Activated CD8-positive, alpha-beta memory T cell treated with anti-CD3 and anti-CD28 coated beads, Interleukin-2, amount 10 ng/mL, durations not matched to agents 7 days and 5 days (primary cell): ENCODE measurements at regions not wholly inside any gene's neighbourhood (a gene's known extent, or its start where the extent isn't known, plus 50 kb on each side); places are given as distances from the start of the nearest gene placed in this dataset.

Source experiments
- ATAC-seq: fragments of 150-1000 bp; cut with Tn5 transposase; one replicate; pipeline ENCODE4 v1.10.0; 2021; ENCODE audit warnings: moderate library complexity
- CTCF ChIA-PET: fragments of 350-600 bp; sonication (Branson Sonifier 250); formaldehyde crosslinking; loops from one replicate; lab custom pipeline; 2021; ENCODE audit warnings: antibody characterized with exemption; lab: Charles Lee
- DNase-seq: peaks from one replicate; pipeline ENCODE4 v3.0.0-alpha.2; 2020
- H3K27ac Mint-ChIP-seq: one replicate; pipeline ENCODE4 v1.8.0; 2021; ENCODE audit warnings: mild to moderate bottlenecking, mixed read lengths
- H3K27me3 Mint-ChIP-seq: one replicate; pipeline ENCODE4 v1.8.0; 2021; ENCODE audit warnings: mixed read lengths
- H3K36me3 Mint-ChIP-seq: one replicate; pipeline ENCODE4 v1.8.0; 2021; ENCODE audit warnings: mild to moderate bottlenecking, mixed read lengths
- H3K4me1 Mint-ChIP-seq: one replicate; pipeline ENCODE4 v1.8.0; 2021; ENCODE audit warnings: mixed read lengths
- H3K4me3 Mint-ChIP-seq: one replicate; pipeline ENCODE4 v1.8.0; 2021; ENCODE audit warnings: mild to moderate bottlenecking, moderate library complexity, mixed read lengths
- H3K9me3 Mint-ChIP-seq: one replicate; pipeline ENCODE4 v1.8.0; 2022; ENCODE audit warnings: low read depth, mixed read lengths

GRCh38 chr20:39252035-39252434, 289.9 kb downstream of the DHX35 start:
- no peak for ATAC-seq
- CTCF ChIA-PET, result interaction anchor here (1.5 kb wide), 1 partner anchor 13 kb away, joined by 4 read pairs; no protein-coding TSS in a partner anchor

DNA sequence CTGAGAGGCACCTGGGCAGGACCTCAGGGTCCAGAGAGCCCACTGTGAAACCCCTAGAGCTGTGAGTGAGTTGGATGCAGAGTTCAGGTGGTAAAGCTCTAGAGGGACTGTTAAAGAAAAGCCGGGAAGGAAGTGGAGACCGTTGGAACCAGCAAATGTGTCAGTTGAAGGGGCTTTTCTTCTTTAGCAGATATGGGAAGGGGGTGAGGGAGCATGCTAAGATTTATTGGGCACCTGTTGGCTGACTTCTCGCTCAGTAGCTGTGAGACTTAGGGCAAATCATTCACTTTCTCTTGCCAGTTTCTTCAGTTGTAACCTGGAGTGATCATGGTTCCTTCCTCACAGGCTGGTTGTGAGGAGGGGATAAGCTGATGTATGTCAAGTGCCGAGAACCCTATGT, 287.7 kb downstream of the DHX35 start:
- Mint-ChIP-seq H3K9me3 (no peaks in the 10 kb centered on the region), H3K4me3 (no peak overlapping the region), H3K27me3 (peaks cover 4% of the 10 kb centered on the region), H3K27ac (no peak overlapping the region), H3K36me3 (no peaks in the 10 kb centered on the region), H3K4me1 (peaks cover 33% of the 10 kb centered on the region)
- no peak for DNase-seq
- CTCF ChIA-PET, result interaction anchor here (1.8 to 2.1 kb wide), 2 partner anchors 16 to 19 kb away, joined by 4 to 6 read pairs; no protein-coding TSS in a partner anchor
- no peak for ATAC-seq

More at GRCh38 chr20:39252035-39252434, 289.9 kb downstream of the DHX35 start:
- peaks cover 4% of the 10 kb centered on the region for H3K27me3 Mint-ChIP-seq
- peaks cover 14% of the 10 kb centered on the region for H3K4me1 Mint-ChIP-seq
- no peak for DNase-seq
- no peak overlapping the region for H3K27ac Mint-ChIP-seq
- no peaks in the 10 kb centered on the region for H3K36me3 Mint-ChIP-seq
- no peak overlapping the region for H3K4me3 Mint-ChIP-seq
- no peaks in the 10 kb centered on the region for H3K9me3 Mint-ChIP-seq

DNA sequence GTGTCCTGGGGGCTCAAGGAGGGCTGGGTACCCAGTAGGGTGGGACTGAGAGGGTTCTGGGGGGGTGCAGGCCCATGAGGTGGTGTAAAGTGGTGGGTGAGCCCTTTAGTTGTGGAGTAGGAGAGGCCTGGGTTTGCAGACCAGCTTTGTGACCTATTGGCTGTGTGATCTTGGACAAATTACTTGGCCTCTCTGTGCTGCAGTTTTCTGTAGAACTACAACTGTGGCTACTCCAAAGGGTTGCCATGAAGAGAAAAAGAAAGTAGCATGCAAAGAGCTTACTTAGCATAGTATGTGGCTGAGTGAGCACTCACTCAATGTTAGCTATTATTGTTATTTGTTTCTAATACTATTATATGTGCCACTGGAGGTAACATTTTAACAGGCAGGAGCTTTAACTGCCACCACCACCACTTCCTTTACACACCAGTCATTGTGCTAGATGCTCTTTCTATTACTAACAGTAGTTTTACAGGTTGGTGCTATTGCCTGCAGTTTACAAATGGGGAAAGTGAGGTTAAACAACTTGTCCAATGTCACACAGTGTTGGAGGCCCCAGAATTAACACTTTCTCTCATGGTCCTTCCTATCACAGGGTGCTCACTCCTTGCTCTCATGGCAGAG, 286.8 kb downstream of the DHX35 start:
- Mint-ChIP-seq H3K4me3 (no peak overlapping the region), H3K36me3 (no peaks in the 10 kb centered on the region), H3K4me1 (peaks cover 35% of the 10 kb centered on the region), H3K9me3 (no peaks in the 10 kb centered on the region), H3K27me3 (peaks cover 4% of the 10 kb centered on the region), H3K27ac (no peak overlapping the region)
- DNase-seq (no peak), ATAC-seq (no peak)
- CTCF ChIA-PET, result interaction anchor here (1.8 to 2.1 kb wide), 2 partner anchors 17 to 20 kb away, joined by 4 to 6 read pairs; no protein-coding TSS in a partner anchor

DNA sequence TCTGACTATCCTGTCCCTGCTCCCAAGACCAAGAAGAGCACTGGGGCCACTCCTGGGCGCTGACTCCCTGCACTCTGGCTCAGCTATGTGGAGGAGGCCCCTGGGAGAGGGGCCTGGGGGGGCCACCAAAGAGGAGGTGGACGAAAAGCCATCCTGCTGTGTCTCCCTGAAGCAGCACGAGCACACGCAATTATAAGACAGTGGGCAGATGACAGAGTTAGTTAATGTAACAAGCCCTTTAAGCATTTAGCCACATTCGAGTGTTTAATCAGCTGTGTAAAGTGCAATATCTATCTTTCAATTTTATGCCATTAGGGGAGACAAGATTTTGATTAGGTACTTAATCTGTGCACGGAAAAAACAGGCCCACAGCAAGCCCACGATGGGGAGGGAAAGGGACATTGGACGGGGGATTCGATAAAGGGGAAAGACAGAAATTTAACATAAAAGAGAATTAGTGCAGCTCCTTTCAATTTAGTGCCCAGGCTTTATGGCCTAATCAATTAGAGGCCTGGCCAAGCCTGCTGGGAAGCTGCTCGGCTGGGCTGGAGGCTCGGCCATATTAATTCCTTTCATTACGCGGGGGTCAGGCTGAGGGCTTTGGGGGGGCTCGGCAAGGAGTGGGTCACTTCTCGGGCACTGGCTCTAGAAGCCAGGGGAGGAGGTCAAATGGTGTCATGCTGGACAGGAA, 286.2 kb downstream of the DHX35 start:
- CTCF ChIA-PET, result interaction anchor here (2.1 kb wide), 1 partner anchor 18 kb away, joined by 6 read pairs; no protein-coding TSS in a partner anchor
- no peak for ATAC-seq
- no peak overlapping the region for H3K27ac Mint-ChIP-seq

DNA sequence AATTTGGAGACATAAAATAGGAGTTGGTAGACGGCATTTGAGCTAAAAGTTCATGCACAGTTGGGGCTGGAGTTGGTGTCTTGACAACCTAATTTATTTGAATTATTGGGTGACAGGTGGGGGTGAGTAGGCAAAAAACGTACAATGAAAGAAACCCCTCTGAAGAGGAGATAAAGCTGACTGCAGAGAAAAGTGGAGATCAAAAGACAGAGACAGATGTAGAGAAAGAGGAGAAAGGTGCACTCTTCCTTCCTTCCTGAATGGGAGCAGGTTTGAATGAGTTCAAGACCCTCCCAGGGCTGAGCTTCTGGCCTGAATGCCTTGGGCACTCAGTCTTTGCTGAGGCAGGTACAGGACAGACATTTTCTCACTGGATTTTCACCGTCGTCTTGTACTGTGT, 284.3 kb downstream of the DHX35 start:
- Mint-ChIP-seq H3K27me3 (peaks cover 4% of the 10 kb centered on the region), H3K4me1 (peaks cover 35% of the 10 kb centered on the region), H3K36me3 (no peaks in the 10 kb centered on the region), H3K27ac (no peak overlapping the region), H3K9me3 (no peaks in the 10 kb centered on the region), H3K4me3 (no peak overlapping the region)
- ATAC-seq (no peak), DNase-seq (no peak)
- CTCF ChIA-PET, result interaction anchor here (0.7 kb wide), 1 partner anchor 197 kb away, joined by 3 read pairs; no protein-coding TSS in a partner anchor

More for the DNA sequence above, 286.2 kb downstream of the DHX35 start:
- no peaks in the 10 kb centered on the region for H3K36me3 Mint-ChIP-seq
- H3K4me1 Mint-ChIP-seq, result peaks cover 35% of the 10 kb centered on the region
- H3K4me3 Mint-ChIP-seq, result no peak overlapping the region
- no peaks in the 10 kb centered on the region for H3K9me3 Mint-ChIP-seq
- no peak for DNase-seq
- peaks cover 4% of the 10 kb centered on the region for H3K27me3 Mint-ChIP-seq

- H3K9me3 Mint-ChIP-seq, result no peaks in the 10 kb centered on the region
- CTCF ChIA-PET, result no interaction called here
- peak; percentile 79 for DNase-seq
- H3K27me3 Mint-ChIP-seq, result peaks cover 8% of the 10 kb centered on the region
- no peaks in the 10 kb centered on the region for H3K36me3 Mint-ChIP-seq
- peak overlapping the region; percentile 29 for H3K4me3 Mint-ChIP-seq
- peak overlapping the region; percentile 67 for H3K27ac Mint-ChIP-seq
- peak; percentile 55 for ATAC-seq
- peaks cover 35% of the 10 kb centered on the region for H3K4me1 Mint-ChIP-seq
These were observed 283.7 kb downstream of the DHX35 start for GRCh38 chr20:39245685-39246311.

DNA sequence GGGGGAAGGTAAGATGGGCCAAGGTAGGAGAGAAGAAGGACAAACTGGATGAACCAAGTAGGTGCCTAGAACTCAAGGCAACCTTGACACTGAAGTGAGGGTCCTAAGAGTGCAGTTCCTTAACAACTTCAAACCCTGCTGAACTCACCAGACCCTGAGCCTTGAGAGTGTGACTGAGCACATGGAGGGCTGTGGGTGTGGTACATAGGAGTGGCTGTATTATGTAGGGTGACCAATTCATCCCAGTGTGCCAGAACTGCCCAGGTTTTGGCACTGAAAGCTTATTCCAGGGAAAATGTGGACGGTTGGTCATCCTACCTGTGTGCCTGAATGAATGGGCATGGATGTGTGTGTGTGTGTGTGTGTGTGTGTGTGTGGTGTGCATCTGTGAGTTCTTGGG, 281.8 kb downstream of the DHX35 start:
- DNase-seq, result no peak
- H3K27me3 Mint-ChIP-seq, result peaks cover 9% of the 10 kb centered on the region
- H3K9me3 Mint-ChIP-seq, result no peaks in the 10 kb centered on the region
- H3K27ac Mint-ChIP-seq, result no peak overlapping the region
- CTCF ChIA-PET, result no interaction called here
- no peaks in the 10 kb centered on the region for H3K36me3 Mint-ChIP-seq
- H3K4me1 Mint-ChIP-seq, result peaks cover 28% of the 10 kb centered on the region
- H3K4me3 Mint-ChIP-seq, result no peak overlapping the region
- ATAC-seq, result no peak

GRCh38 chr20:39242614-39243013, 280.5 kb downstream of the DHX35 start:
- CTCF ChIA-PET, result no interaction called here
- H3K4me1 Mint-ChIP-seq, result peaks cover 22% of the 10 kb centered on the region
- no peak overlapping the region for H3K27ac Mint-ChIP-seq
- H3K9me3 Mint-ChIP-seq, result no peaks in the 10 kb centered on the region
- H3K4me3 Mint-ChIP-seq, result no peak overlapping the region
- ATAC-seq (no peak), DNase-seq (no peak)
- no peaks in the 10 kb centered on the region for H3K36me3 Mint-ChIP-seq
- peaks cover 12% of the 10 kb centered on the region for H3K27me3 Mint-ChIP-seq

DNA sequence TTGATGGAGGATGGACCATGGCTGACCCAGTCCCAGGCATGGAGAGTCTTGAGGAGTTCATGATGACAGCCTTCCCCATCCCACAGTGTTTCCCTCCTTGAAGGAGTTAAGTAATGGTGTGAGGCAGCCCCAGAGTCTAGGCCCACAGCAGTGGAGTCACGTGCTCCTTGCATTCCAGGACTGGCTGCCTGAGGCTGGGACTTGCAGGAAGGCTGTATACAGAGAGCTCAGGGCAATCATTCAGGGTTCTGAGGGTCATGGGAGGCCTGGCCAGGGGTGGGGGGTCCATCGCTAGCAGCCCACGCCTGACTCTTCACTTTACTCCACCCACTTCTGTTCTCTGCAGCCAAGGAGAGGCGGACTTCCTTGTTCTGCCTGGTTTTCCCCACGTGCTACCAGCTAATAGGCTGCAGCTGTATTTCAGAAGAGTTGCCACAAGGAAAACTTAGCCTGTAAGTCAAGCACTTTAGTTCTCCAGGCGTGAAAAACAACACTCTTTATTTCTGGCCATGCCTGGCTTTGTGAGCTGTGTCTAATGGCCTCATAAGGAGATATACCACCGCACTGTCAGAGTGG, 272.5 kb downstream of the DHX35 start:
- ATAC-seq (no peak), DNase-seq (no peak)
- H3K9me3 Mint-ChIP-seq, result no peaks in the 10 kb centered on the region
- CTCF ChIA-PET, result no interaction called here
- H3K27ac Mint-ChIP-seq, result no peak overlapping the region
- H3K4me3 Mint-ChIP-seq, result no peak overlapping the region
- H3K27me3 Mint-ChIP-seq, result peaks cover 12% of the 10 kb centered on the region
- H3K36me3 Mint-ChIP-seq, result no peaks in the 10 kb centered on the region
- H3K4me1 Mint-ChIP-seq, result no peaks in the 10 kb centered on the region

GRCh38 chr20:39233755-39234154, 271.6 kb downstream of the DHX35 start:
- ATAC-seq (no peak), DNase-seq (no peak)
- Mint-ChIP-seq H3K27me3 (peaks cover 10% of the 10 kb centered on the region), H3K4me1 (no peaks in the 10 kb centered on the region), H3K4me3 (no peak overlapping the region), H3K9me3 (no peaks in the 10 kb centered on the region), H3K36me3 (no peaks in the 10 kb centered on the region), H3K27ac (no peak overlapping the region)
- CTCF ChIA-PET, result no interaction called here

GRCh38 chr20:39227416-39227815, 265.3 kb downstream of the DHX35 start:
- H3K4me1 Mint-ChIP-seq, result no peaks in the 10 kb centered on the region
- H3K4me3 Mint-ChIP-seq, result no peak overlapping the region
- H3K9me3 Mint-ChIP-seq, result no peaks in the 10 kb centered on the region
- DNase-seq (no peak), ATAC-seq (no peak)
- peaks cover 14% of the 10 kb centered on the region for H3K27me3 Mint-ChIP-seq
- no peak overlapping the region for H3K27ac Mint-ChIP-seq
- H3K36me3 Mint-ChIP-seq, result no peaks in the 10 kb centered on the region
- CTCF ChIA-PET, result no interaction called here

GRCh38 chr20:39225978-39226377, 263.8 kb downstream of the DHX35 start:
- no peak for DNase-seq
- CTCF ChIA-PET, result no interaction called here
- H3K9me3 Mint-ChIP-seq, result no peaks in the 10 kb centered on the region
- no peaks in the 10 kb centered on the region for H3K4me1 Mint-ChIP-seq
- H3K27me3 Mint-ChIP-seq, result peaks cover 14% of the 10 kb centered on the region
- H3K36me3 Mint-ChIP-seq, result no peaks in the 10 kb centered on the region
- no peak overlapping the region for H3K4me3 Mint-ChIP-seq
- H3K27ac Mint-ChIP-seq, result no peak overlapping the region
- ATAC-seq, result no peak

- no peaks in the 10 kb centered on the region for H3K36me3 Mint-ChIP-seq
- no peak for DNase-seq
- H3K27me3 Mint-ChIP-seq, result peaks cover 14% of the 10 kb centered on the region
- H3K27ac Mint-ChIP-seq, result no peak overlapping the region
- no peaks in the 10 kb centered on the region for H3K4me1 Mint-ChIP-seq
- H3K4me3 Mint-ChIP-seq, result no peak overlapping the region
- CTCF ChIA-PET, result no interaction called here
- H3K9me3 Mint-ChIP-seq, result no peaks in the 10 kb centered on the region
- ATAC-seq, result no peak
These were observed 263.4 kb downstream of the DHX35 start for GRCh38 chr20:39225536-39225935.
